ENCODE measurements at regions not wholly inside any gene's neighbourhood (a gene's known extent, or its start where the extent isn't known, plus 50 kb on each side); places are given as distances from the start of the nearest gene placed in this dataset.

DNA sequence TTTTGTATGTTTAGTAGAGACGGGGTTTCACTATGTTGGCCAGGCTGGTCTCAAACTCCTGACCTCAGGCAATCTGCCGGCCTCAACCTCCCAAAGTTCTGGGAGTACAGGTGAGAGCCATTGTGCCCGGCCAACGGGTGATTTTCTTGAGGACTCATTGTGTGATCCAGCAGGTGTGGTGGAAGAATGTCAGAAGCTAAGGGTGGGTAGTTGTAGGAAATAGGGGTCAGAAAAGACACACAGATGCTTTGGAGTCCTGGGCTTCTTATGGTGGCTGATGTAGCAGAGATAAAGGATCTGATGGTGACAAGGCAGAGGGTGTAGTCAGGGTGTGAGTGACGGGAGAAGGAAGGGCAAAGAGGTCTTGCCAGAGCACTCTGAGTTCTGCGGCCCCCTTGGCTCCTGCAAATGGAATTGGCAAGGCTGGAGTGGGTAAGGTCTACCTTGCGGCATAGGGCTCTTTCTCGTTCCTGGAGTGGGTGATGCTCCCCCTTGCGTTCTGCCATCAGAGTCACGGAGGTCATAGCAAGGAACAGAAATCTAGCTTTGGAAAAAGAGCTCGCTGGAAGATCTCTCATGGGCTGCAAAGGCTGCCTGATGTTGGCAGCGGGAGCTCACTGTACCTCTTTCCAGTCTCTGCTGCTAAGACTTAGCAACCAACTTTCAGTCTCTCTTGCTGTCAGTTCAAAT is 97.2 kb downstream of the SREK1 start:
- H3K27ac ChIP-seq (ENCODE audit: extremely low read depth, low read depth, low read length): no peak overlapping the region
- ChIA-PET POLR2A (no interaction called here), CTCF (interaction anchor here (1.8 kb wide), 1 partner anchor 65 kb away, joined by 4 read pairs; no protein-coding TSS in a partner anchor)
- H3K9me3 ChIP-seq (ENCODE audit: control insufficient read depth, insufficient read depth, low read depth, low read length): no peaks in the 10 kb centered on the region
- TF ChIP-seq ZFP69B (tag by site-specific recombination; IDR thresholded peaks at IDR 0.05) (no peak), ZNF202 (tag by site-specific recombination; IDR thresholded peaks at IDR 0.05; ENCODE audit: borderline replicate concordance) (no peak), IKZF3 (tag by site-specific recombination; IDR thresholded peaks at IDR 0.05) (no peak), ZNF223 (tag by site-specific recombination; IDR thresholded peaks at IDR 0.05) (no peak), ZNF664 (tag by site-specific recombination; IDR thresholded peaks at IDR 0.05) (no peak), ZNF837 (tag by site-specific recombination; IDR thresholded peaks at IDR 0.05) (no peak), ZNF561 (tag by site-specific recombination; IDR thresholded peaks at IDR 0.05; ENCODE audit: borderline replicate concordance) (no peak), ZSCAN16 (tag by site-specific recombination; IDR thresholded peaks at IDR 0.05) (no peak), ZEB2 (tag by site-specific recombination; IDR thresholded peaks at IDR 0.05) (no peak), ZNF433 (tag by site-specific recombination; IDR thresholded peaks at IDR 0.05; ENCODE audit: low read depth) (no peak), ZNF426 (tag by site-specific recombination; IDR thresholded peaks at IDR 0.05) (no peak), ZNF558 (tag by site-specific recombination; IDR thresholded peaks at IDR 0.05) (no peak), ZNF335 (tag by site-specific recombination; conservative IDR thresholded peaks at IDR 0.05) (no peak), ZNF248 (tag by site-specific recombination; IDR thresholded peaks at IDR 0.05) (no peak), ZNF174 (tag by site-specific recombination; IDR thresholded peaks at IDR 0.05) (no peak), YY2 (tag by site-specific recombination; IDR thresholded peaks at IDR 0.05) (no peak)
- TF ChIP-seq, protein P1, sequence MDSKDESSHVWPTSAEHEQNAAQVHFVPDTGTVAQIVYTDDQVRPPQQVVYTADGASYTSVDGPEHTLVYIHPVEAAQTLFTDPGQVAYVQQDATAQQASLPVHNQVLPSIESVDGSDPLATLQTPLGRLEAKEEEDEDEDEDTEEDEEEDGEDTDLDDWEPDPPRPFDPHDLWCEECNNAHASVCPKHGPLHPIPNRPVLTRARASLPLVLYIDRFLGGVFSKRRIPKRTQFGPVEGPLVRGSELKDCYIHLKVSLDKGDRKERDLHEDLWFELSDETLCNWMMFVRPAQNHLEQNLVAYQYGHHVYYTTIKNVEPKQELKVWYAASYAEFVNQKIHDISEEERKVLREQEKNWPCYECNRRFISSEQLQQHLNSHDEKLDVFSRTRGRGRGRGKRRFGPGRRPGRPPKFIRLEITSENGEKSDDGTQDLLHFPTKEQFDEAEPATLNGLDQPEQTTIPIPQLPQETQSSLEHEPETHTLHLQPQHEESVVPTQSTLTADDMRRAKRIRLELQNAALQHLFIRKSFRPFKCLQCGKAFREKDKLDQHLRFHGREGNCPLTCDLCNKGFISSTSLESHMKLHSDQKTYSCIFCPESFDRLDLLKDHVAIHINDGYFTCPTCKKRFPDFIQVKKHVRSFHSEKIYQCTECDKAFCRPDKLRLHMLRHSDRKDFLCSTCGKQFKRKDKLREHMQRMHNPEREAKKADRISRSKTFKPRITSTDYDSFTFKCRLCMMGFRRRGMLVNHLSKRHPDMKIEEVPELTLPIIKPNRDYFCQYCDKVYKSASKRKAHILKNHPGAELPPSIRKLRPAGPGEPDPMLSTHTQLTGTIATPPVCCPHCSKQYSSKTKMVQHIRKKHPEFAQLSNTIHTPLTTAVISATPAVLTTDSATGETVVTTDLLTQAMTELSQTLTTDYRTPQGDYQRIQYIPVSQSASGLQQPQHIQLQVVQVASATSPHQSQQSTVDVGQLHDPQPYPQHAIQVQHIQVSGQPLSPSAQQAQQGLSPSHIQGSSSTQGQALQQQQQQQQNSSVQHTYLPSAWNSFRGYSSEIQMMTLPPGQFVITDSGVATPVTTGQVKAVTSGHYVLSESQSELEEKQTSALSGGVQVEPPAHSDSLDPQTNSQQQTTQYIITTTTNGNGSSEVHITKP (tag by site-specific recombination; IDR thresholded peaks at IDR 0.05): no peak
- TF ChIP-seq, protein P2, sequence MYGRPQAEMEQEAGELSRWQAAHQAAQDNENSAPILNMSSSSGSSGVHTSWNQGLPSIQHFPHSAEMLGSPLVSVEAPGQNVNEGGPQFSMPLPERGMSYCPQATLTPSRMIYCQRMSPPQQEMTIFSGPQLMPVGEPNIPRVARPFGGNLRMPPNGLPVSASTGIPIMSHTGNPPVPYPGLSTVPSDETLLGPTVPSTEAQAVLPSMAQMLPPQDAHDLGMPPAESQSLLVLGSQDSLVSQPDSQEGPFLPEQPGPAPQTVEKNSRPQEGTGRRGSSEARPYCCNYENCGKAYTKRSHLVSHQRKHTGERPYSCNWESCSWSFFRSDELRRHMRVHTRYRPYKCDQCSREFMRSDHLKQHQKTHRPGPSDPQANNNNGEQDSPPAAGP (tag by site-specific recombination; IDR thresholded peaks at IDR 0.05): no peak
- TF ChIP-seq, protein P3, sequence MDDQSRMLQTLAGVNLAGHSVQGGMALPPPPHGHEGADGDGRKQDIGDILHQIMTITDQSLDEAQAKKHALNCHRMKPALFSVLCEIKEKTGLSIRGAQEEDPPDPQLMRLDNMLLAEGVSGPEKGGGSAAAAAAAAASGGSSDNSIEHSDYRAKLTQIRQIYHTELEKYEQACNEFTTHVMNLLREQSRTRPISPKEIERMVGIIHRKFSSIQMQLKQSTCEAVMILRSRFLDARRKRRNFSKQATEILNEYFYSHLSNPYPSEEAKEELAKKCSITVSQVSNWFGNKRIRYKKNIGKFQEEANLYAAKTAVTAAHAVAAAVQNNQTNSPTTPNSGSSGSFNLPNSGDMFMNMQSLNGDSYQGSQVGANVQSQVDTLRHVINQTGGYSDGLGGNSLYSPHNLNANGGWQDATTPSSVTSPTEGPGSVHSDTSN (CRISPR knock-in tag; IDR thresholded peaks at IDR 0.05): no peak
- TF ChIP-seq, protein P4, sequence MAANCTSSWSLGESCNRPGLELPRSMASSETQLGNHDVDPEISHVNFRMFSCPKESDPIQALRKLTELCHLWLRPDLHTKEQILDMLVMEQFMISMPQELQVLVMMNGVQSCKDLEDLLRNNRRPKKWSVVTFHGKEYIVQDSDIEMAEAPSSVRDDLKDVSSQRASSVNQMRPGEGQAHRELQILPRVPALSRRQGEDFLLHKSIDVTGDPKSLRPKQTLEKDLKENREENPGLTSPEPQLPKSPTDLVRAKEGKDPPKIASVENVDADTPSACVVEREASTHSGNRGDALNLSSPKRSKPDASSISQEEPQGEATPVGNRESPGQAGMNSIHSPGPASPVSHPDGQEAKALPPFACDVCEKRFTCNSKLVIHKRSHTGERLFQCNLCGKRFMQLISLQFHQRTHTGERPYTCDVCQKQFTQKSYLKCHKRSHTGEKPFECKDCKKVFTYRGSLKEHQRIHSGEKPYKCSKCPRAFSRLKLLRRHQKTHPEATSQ (tag by site-specific recombination; IDR thresholded peaks at IDR 0.05): no peak
- no peak overlapping the region for H3K4me3 ChIP-seq (ENCODE audit: low read depth, low read length)
- H3K36me3 ChIP-seq (ENCODE audit: control insufficient read depth in 2 of 2, insufficient read depth in 1 of 2, low read length in 2 of 2): no peaks in the 10 kb centered on the region
- no peaks in the 10 kb centered on the region for H3K4me1 ChIP-seq (ENCODE audit: control insufficient read depth, insufficient read depth, low read length)
